WI38 (cell line): ENCODE measurements at regions not wholly inside any gene's neighbourhood (a gene's known extent, or its start where the extent isn't known, plus 50 kb on each side); places are given as distances from the start of the nearest gene placed in this dataset.

Experiments used
- H3K4me3 ChIP-seq: 2 replicates; pipeline ENCODE4 v1.5.1; 2011; ENCODE audit warnings: low read depth, mild to moderate bottlenecking, control low read depth, low read length
- CTCF ChIP-seq: IDR thresholded peaks from 2 replicates; pipeline ENCODE4 v1.5.1; 2012; ENCODE audit warnings: low read depth, mild to moderate bottlenecking, control low read depth, low read length

GRCh38 chr2:193966590-193966989 is 1690.4 kb upstream of the SLC39A10 start:
- H3K4me3 ChIP-seq: no peak overlapping the region
- TF ChIP-seq CTCF: no peak

DNA sequence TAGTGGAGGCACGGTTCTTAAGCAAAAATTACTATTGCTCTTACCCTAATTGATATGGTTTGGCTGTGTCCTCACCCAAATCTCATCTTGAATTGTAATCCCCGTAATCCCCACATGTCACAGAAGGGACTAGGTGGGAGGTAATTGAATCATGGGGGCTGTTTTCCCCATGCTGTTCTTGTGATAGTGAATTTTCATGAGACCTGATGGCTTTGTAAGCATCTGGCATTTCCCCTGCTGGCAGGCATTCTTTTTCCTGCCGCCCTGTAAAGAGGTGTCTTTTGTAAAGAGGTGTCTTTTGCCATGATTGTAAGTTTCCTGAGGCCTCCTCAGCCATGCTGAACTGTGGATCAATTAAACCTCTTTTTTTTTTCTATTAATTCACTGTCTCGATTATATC is 1691.8 kb upstream of the SLC39A10 start:
- no peak overlapping the region for H3K4me3 ChIP-seq
- TF ChIP-seq CTCF: no peak

DNA sequence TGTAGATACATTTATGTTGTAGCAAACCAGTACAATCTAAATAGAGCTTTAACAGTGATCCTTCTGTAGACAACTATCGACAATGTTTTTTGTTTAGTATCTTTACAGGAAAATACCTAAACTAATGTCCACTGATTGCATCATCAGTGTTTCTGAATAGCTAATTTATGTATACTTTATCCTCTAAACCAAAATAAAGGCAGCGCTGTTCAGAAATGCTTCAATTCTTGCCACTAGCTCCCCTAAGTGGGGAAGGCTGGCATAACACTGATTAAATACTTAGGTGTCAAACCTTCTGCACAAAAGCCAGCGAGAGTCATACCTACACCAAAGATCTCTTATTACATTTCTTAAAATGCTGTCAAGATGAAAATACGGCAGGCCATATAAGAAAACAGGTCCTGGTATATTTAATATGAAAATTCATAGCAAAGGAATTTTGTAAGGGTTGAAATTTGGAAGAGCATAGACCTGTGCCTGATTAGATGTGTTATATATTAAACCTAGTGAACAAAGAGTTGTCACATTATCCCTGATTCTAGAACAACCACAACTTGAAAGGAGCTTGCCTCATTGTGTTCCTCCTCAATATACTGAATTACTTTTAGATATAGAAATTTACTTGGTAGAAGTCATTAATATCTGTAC is 1693.4 kb upstream of the SLC39A10 start:
- no peak overlapping the region for H3K4me3 ChIP-seq
- TF ChIP-seq CTCF: peak; percentile 35

- H3K4me3 ChIP-seq: no peak overlapping the region
- no peak for TF ChIP-seq CTCF
These were observed 1710.2 kb upstream of the SLC39A10 start for GRCh38 chr2:193946806-193947205.

- H3K4me3 ChIP-seq: no peak overlapping the region
These were observed 1713.5 kb upstream of the SLC39A10 start for GRCh38 chr2:193943406-193943960.

DNA sequence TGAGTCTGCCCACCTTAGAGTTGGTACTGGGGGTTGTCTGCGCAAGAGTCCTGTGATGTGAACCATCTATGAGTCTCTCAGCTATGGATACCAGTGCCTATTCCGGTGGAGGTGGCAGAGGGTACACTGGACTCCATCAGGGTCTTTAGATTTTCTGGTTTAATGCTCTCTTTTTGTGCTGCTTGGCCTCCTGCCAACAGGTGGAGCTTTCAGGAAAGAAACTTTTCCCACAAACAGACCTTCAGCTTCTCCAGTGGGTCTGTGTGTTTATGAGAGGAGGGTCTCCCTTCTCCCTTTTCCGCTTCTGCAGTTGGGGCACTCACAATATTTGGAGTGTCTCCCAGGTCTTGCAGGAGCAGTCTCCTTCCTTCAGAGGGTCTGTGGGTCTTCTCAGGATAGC is 1721.9 kb upstream of the SLC39A10 start:
- H3K4me3 ChIP-seq: no peak overlapping the region
- TF ChIP-seq CTCF: no peak

More at GRCh38 chr2:193943406-193943960, 1713.5 kb upstream of the SLC39A10 start:
- TF ChIP-seq CTCF: no peak

DNA sequence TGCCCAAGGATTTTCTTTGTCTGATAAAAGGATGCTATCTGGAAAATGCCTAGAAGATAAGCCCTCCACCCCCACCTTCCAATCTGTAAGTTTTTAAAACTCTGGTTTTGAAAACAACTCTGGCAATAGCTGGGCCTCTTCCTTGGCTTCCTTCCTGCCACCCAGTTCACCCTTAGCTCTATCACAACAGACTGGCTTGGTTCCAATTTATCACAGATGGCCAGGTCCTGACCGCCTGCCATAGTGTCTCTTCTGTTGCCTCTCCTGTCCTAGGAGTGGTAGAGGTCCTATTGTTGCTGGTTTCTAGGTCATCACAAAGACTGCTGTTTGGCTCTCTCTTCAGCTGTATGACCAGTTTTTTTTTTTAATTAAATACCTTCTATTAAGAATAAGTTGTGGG is 1727.9 kb upstream of the SLC39A10 start:
- no peak overlapping the region for H3K4me3 ChIP-seq
- TF ChIP-seq CTCF: no peak
